ENCODE measurements at regions not wholly inside any gene's neighbourhood (a gene's known extent, or its start where the extent isn't known, plus 50 kb on each side); places are given as distances from the start of the nearest gene placed in this dataset.

DNA sequence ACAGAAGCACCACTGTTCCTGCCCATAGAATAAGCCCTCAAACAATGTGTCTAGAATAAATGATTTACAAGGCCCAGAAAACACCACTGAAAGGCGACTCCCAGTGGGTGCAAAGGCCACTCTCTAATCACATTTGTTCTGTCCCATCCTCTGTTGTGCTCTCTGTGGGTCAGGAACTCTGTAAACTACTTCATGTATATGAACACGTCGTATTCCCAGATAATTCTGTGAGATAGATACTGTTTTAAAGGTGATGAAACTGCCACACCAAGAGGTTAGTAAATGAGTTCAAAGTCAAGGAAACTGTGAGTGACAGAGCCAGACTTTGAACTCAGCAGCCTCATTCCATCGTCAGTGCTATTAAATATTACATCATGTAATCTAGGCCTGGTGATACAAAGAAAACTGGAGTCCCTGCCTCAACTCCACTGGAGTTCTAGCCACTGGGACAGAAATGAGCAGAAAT is 269.7 kb upstream of the DCC start:
- Histone ChIP-seq H3K4me3 (no peak overlapping the region), H3K9me3 (ENCODE audit: control insufficient read depth in 4 of 4, insufficient read depth in 3 of 4, low read length in 3 of 4) (no peaks in the 10 kb centered on the region), H3K36me3 (ENCODE audit: control insufficient read depth in 4 of 4, insufficient read depth in 4 of 4, low read length in 4 of 4) (no peaks in the 10 kb centered on the region), H3K9ac (ENCODE audit: insufficient read depth in 1 of 2, low read length in 2 of 2) (no peak overlapping the region), H3K27me3 (ENCODE audit: control insufficient read depth in 3 of 3, insufficient read depth in 3 of 3, low read length in 2 of 3) (no peaks in the 10 kb centered on the region), H3K4me1 (ENCODE audit: control insufficient read depth in 5 of 5, insufficient read depth in 5 of 5, low read length in 5 of 5) (no peaks in the 10 kb centered on the region), H3K27ac (ENCODE audit: low read depth in 1 of 2, low read length in 1 of 2) (no peak overlapping the region)
- DNase-seq = no peak
- TF ChIP-seq, protein P1, sequence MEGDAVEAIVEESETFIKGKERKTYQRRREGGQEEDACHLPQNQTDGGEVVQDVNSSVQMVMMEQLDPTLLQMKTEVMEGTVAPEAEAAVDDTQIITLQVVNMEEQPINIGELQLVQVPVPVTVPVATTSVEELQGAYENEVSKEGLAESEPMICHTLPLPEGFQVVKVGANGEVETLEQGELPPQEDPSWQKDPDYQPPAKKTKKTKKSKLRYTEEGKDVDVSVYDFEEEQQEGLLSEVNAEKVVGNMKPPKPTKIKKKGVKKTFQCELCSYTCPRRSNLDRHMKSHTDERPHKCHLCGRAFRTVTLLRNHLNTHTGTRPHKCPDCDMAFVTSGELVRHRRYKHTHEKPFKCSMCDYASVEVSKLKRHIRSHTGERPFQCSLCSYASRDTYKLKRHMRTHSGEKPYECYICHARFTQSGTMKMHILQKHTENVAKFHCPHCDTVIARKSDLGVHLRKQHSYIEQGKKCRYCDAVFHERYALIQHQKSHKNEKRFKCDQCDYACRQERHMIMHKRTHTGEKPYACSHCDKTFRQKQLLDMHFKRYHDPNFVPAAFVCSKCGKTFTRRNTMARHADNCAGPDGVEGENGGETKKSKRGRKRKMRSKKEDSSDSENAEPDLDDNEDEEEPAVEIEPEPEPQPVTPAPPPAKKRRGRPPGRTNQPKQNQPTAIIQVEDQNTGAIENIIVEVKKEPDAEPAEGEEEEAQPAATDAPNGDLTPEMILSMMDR (IDR thresholded peaks at IDR 0.05; ENCODE audit: control extremely low read depth, extremely low read depth) = no peak
- 38 to 65% methylated on average over 4 of the region's 4 CpGs for WGBS, 2 donors
- ATAC-seq (ENCODE audit: insufficient read depth, low FRiP score) = no peak

DNA sequence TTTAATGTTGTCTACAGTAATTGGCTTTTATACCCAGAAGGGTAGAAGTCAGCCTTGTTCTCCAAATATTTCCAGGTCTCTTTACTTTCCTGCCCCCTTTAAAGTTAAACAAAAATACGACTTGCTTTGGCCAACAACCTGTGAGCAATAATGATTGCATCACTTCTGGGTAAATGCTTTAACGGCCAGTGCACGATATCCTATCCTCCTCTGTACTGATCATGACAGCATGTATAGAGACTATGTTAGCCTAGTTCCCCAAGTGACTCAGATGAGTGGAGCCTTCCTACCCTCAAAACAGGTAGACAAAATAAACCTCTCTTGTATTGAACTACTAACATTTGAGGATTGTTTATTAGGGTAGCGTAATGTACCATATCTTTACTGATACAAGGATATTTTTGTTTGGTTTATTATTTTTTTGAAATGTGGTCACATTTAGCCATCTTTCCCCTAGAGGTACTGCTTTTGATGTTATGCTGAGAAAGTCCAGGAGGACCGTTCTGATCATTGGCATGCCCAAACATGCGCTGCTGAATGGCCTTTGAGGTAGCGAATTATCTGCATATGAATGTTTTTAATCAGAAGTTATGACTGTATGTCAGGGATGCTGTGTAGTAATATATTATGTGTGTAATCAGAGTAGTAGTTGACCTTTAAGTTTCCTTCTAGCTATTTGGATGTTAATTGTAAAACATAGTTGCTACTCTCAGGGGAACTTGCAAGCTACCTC is 262.6 kb upstream of the DCC start:
- Histone ChIP-seq H3K36me3 (ENCODE audit: control insufficient read depth in 4 of 4, insufficient read depth in 4 of 4, low read length in 4 of 4) (no peaks in the 10 kb centered on the region), H3K27me3 (ENCODE audit: control insufficient read depth in 3 of 3, insufficient read depth in 3 of 3, low read length in 2 of 3) (no peaks in the 10 kb centered on the region), H3K9ac (ENCODE audit: insufficient read depth in 1 of 2, low read length in 2 of 2) (no peak overlapping the region), H3K4me1 (ENCODE audit: control insufficient read depth in 5 of 5, insufficient read depth in 5 of 5, low read length in 5 of 5) (no peaks in the 10 kb centered on the region), H3K27ac (ENCODE audit: low read depth in 1 of 2, low read length in 1 of 2) (no peak overlapping the region), H3K9me3 (ENCODE audit: control insufficient read depth in 4 of 4, insufficient read depth in 3 of 4, low read length in 3 of 4) (no peaks in the 10 kb centered on the region), H3K4me3 (no peak overlapping the region)
- 88% methylated on average over 7 of the region's 7 CpGs for WGBS, 2 donors
- no peak for ATAC-seq (ENCODE audit: insufficient read depth, low FRiP score)
- TF ChIP-seq, protein P1 (IDR thresholded peaks at IDR 0.05; ENCODE audit: control extremely low read depth, extremely low read depth) = no peak
- DNase-seq = no peak

DNA sequence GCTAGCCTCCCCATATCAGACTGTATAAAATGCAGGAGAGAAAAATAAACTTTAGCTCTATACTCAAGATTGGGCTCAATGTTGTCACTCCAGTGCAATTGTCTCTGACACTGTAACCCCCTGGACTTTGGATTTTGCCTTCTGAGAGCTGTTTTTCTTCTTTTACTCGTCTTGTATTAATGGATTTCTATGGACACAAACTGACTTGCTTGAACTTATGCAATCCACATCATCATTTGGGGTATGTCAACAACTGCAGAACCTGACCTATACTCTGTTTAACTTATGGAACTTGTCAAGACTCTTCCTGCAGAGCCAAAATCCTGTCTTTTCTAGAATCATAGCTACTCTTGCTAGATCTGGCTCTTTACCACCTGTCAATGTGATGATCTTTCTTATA is 257.8 kb upstream of the DCC start:
- Histone ChIP-seq H3K27ac (ENCODE audit: low read depth in 1 of 2, low read length in 1 of 2) (no peak overlapping the region), H3K4me1 (ENCODE audit: control insufficient read depth in 5 of 5, insufficient read depth in 5 of 5, low read length in 5 of 5) (no peaks in the 10 kb centered on the region), H3K9ac (ENCODE audit: insufficient read depth in 1 of 2, low read length in 2 of 2) (no peak overlapping the region), H3K9me3 (ENCODE audit: control insufficient read depth in 4 of 4, insufficient read depth in 3 of 4, low read length in 3 of 4) (no peaks in the 10 kb centered on the region), H3K4me3 (no peak overlapping the region), H3K36me3 (ENCODE audit: control insufficient read depth in 4 of 4, insufficient read depth in 4 of 4, low read length in 4 of 4) (no peaks in the 10 kb centered on the region), H3K27me3 (ENCODE audit: control insufficient read depth in 3 of 3, insufficient read depth in 3 of 3, low read length in 2 of 3) (no peaks in the 10 kb centered on the region)
- 47 to 59% methylated on average over 1 of the region's 1 CpG for WGBS, 2 donors
- DNase-seq (peak in 2 of 3 donors; percentile 0 to 8), ATAC-seq (ENCODE audit: insufficient read depth, low FRiP score) (no peak)
- TF ChIP-seq, protein P1 (IDR thresholded peaks at IDR 0.05; ENCODE audit: control extremely low read depth, extremely low read depth) = no peak

DNA sequence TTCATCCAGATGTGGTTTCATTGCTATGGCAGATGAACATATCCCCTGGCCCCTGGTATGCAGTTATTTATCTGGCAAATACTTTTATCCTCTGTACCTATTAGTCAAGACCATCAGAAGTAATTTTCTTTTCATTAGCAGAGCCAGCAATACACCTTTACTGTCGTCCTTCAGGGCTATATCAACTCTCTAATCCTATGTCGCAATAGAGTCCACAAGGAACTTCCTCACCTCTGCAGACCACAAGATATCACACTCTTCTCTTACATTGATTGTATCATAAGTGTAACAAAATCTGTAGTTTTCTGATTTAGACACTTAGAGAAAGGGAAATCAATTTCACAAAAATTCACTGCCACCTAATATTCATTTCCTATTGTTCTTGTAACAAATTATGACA is 252.9 kb upstream of the DCC start:
- H3K4me3 ChIP-seq = no peak overlapping the region

More for the DNA sequence above, 252.9 kb upstream of the DCC start:
- ATAC-seq (ENCODE audit: insufficient read depth, low FRiP score) = no peak
- H3K9ac ChIP-seq (ENCODE audit: insufficient read depth in 1 of 2, low read length in 2 of 2) = no peak overlapping the region
- no peaks in the 10 kb centered on the region for H3K36me3 ChIP-seq (ENCODE audit: control insufficient read depth in 4 of 4, insufficient read depth in 4 of 4, low read length in 4 of 4)
- no peaks in the 10 kb centered on the region for H3K27me3 ChIP-seq (ENCODE audit: control insufficient read depth in 3 of 3, insufficient read depth in 3 of 3, low read length in 2 of 3)
- TF ChIP-seq, protein P1 (IDR thresholded peaks at IDR 0.05; ENCODE audit: control extremely low read depth, extremely low read depth) = no peak
- DNase-seq = no peak
- H3K4me1 ChIP-seq (ENCODE audit: control insufficient read depth in 5 of 5, insufficient read depth in 5 of 5, low read length in 5 of 5) = no peaks in the 10 kb centered on the region
- 64 to 74% methylated on average over 2 of the region's 2 CpGs for WGBS, 2 donors
- H3K9me3 ChIP-seq (ENCODE audit: control insufficient read depth in 4 of 4, insufficient read depth in 3 of 4, low read length in 3 of 4) = no peaks in the 10 kb centered on the region
- no peak overlapping the region for H3K27ac ChIP-seq (ENCODE audit: low read depth in 1 of 2, low read length in 1 of 2)

Measured in lung (tissue), 11 donors.